ENCODE measurements at regions not wholly inside any gene's neighbourhood (a gene's known extent, or its start where the extent isn't known, plus 50 kb on each side); places are given as distances from the start of the nearest gene placed in this dataset.

DNA sequence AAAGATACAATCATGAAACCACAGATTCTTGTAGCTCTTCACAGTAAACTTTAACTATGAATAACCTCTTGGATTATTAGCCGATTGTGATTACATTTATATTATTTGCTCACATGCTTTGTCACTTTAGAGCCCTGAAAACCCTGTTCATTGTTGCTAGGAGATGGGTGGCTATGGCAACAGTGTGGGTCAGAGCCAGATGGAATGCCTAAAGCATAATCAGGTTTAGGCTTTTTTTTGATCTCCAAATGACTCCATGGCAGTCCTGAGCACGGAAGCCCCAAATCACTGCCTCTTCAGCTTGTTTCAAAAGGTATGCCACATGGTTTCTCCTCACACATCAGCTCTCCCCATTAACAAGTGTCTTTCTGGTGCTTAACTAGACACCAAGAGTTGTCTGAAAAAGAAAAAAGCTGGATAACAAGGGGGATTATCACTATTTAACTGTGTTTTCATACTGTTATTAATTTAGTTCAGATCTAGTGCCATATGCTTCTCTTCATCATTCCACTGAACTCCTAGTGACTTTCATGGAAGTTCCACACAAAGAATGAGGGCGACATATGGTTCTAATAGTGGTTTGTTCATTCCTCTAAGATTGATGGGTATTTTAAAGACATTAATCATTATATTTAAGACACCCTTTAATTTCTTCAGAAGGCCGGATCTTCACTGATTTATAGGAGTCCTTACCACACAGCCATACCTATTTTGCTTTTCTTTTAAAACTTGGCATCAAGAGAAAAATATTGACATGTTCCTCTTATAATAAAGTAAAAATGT is 88.8 kb upstream of the PAM start:
- POLR2A ChIA-PET, result no interaction called here
- TF ChIP-seq FOS (IDR thresholded peaks at IDR 0.05; ENCODE audit: borderline replicate concordance, insufficient read depth, low read length) (no peak), CTCF (IDR thresholded peaks at IDR 0.05; ENCODE audit: extremely low read depth in 1 of 2, insufficient read depth in 1 of 2, low read depth in 1 of 2, low read length in 2 of 2) (no peak), POLR2AphosphoS5 (IDR thresholded peaks at IDR 0.05; ENCODE audit: insufficient read depth, low read depth, low read length) (no peak), MYC (IDR thresholded peaks at IDR 0.05; ENCODE audit: low read depth, low read length) (no peak), JUN (IDR thresholded peaks at IDR 0.05; ENCODE audit: borderline replicate concordance, insufficient read depth, insufficient read length, low read depth) (no peak), POLR2A (IDR thresholded peaks at IDR 0.05; ENCODE audit: low read depth, low read length) (no peak), EZH2 (IDR thresholded peaks at IDR 0.05; ENCODE audit: borderline replicate concordance, low read depth, low read length, severe bottlenecking) (no peak), GATA2 (IDR thresholded peaks at IDR 0.05; ENCODE audit: insufficient read depth, insufficient read length, low read depth, low read length) (no peak)
- TF ChIP-seq, protein P1, sequence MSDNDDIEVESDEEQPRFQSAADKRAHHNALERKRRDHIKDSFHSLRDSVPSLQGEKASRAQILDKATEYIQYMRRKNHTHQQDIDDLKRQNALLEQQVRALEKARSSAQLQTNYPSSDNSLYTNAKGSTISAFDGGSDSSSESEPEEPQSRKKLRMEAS (IDR thresholded peaks at IDR 0.05; ENCODE audit: insufficient read depth, insufficient read length), result no peak
- H3K4me2 ChIP-seq (ENCODE audit: insufficient read depth, low read length), result no peak overlapping the region
- dilution Hi-C loops (cut with MboI; ENCODE audit: extremely low pct_ligation_motif_present, low sequenced_read_pairs) (no loop called here), intact Hi-C loops (cut with micrococcal nuclease) (no loop called here)
- DNase-seq (ENCODE audit: low read depth, low spot score) (no peak), FAIRE-seq (no peak)
- no peak overlapping the region for H3K4me3 ChIP-seq (replicated peaks in 1 of 3; ENCODE audit: insufficient read depth in 1 of 3, low read depth in 1 of 3, low read length in 3 of 3)
- no peak overlapping the region for H3K27ac ChIP-seq (ENCODE audit: insufficient read depth, low read depth, low read length)
- peaks cover 12 to 35% of the 10 kb centered on the region in 2 experiments for H3K27me3 ChIP-seq (ENCODE audit: control insufficient read depth in 2 of 2, insufficient read depth in 2 of 2, low read length in 2 of 2)
- no peaks in the 10 kb centered on the region for H3K9me1 ChIP-seq (replicated peaks; ENCODE audit: control insufficient read depth, extremely low read depth, insufficient read depth, low read length)
- H2AFZ ChIP-seq (ENCODE audit: low read depth, low read length), result no peak overlapping the region
- no peaks in the 10 kb centered on the region for H3K4me1 ChIP-seq (ENCODE audit: control insufficient read depth, extremely low read depth, insufficient read depth, low read length)
- H3K36me3 ChIP-seq (ENCODE audit: control insufficient read depth in 2 of 2, extremely low read depth in 1 of 2, insufficient read depth in 2 of 2, low read length in 2 of 2), result no peaks in the 10 kb centered on the region
- CTCF ChIA-PET, result interaction anchor here (1.3 to 1.6 kb wide), 2 partner anchors 15 to 61 kb away, joined by 3 to 5 read pairs; no protein-coding TSS in a partner anchor
- no peaks in the 10 kb centered on the region for H3K79me2 ChIP-seq (ENCODE audit: control insufficient read depth, insufficient read depth, low read length)
- no peaks in the 10 kb centered on the region for H4K20me1 ChIP-seq (replicated peaks; ENCODE audit: control insufficient read depth, extremely low read depth, insufficient read depth, low read length)
- H3K9ac ChIP-seq (replicated peaks; ENCODE audit: extremely low read depth, insufficient read depth, low read length), result no peak overlapping the region
- BruUV-seq (replicated peaks), result no TSS peak
- no peaks in the 10 kb centered on the region for H3K9me3 ChIP-seq (replicated peaks; ENCODE audit: control insufficient read depth, insufficient read depth, low read length)
